ENCODE measurements at regions not wholly inside any gene's neighbourhood (a gene's known extent, or its start where the extent isn't known, plus 50 kb on each side); places are given as distances from the start of the nearest gene placed in this dataset.

DNA sequence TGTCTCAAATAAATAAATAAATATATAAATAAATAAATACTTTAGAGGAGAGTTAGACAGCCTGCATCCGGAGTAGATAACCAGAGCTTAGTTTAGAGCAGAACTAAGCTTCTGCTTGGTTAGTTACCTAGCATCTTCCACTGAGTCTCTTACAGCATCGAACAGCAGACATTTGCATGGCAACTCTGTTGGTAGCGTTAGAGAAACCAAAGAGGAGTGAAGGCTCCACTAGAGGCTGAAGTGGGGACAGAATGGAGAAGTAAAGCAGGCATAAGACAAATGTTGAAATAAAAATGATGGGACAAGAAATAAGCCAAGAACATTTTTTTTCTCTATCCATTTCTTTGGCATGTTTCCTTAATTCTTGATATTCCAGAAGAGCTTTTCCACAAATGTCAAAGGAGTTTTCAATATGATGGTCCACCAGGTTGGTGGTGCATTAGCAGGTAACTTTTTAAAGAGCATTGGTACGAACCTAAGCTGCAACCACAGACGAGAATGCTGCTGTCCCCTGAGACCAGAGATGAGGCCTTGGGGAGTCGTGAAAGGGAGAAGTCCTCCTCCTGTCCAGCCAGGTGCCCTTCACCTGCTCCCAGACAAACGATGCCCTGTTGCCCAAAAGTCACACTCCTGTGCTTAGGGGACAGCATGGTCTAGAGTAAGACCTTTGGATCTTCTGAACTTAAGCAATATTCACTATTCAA lies 438.3 kb downstream of the DIRAS2 start:
- TF ChIP-seq, protein P1, sequence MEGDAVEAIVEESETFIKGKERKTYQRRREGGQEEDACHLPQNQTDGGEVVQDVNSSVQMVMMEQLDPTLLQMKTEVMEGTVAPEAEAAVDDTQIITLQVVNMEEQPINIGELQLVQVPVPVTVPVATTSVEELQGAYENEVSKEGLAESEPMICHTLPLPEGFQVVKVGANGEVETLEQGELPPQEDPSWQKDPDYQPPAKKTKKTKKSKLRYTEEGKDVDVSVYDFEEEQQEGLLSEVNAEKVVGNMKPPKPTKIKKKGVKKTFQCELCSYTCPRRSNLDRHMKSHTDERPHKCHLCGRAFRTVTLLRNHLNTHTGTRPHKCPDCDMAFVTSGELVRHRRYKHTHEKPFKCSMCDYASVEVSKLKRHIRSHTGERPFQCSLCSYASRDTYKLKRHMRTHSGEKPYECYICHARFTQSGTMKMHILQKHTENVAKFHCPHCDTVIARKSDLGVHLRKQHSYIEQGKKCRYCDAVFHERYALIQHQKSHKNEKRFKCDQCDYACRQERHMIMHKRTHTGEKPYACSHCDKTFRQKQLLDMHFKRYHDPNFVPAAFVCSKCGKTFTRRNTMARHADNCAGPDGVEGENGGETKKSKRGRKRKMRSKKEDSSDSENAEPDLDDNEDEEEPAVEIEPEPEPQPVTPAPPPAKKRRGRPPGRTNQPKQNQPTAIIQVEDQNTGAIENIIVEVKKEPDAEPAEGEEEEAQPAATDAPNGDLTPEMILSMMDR (IDR thresholded peaks at IDR 0.05), result no peak
- TF ChIP-seq POLR2AphosphoS5 (IDR thresholded peaks at IDR 0.05) (no peak), POLR2A (IDR thresholded peaks at IDR 0.05) (no peak)

All from breast epithelium (tissue), 3 donors.